Breast epithelium (tissue), 4 donors: ENCODE measurements at regions not wholly inside any gene's neighbourhood (a gene's known extent, or its start where the extent isn't known, plus 50 kb on each side); places are given as distances from the start of the nearest gene placed in this dataset.

Source experiments
- DNase-seq, 2 donors: peaks; one replicate each; pipeline ENCODE4 v3.0.0-alpha.2; 2019; ENCODE audit warnings: low spot score in 2 of 2
- H3K27ac ChIP-seq, 2 donors: fragments of 200-600 bp; sonication (generic) in 1 of 2; one replicate each; pipeline ENCODE4 v1.5.1; 2016 to 2019; ENCODE audit warnings: mild to moderate bottlenecking in 1 of 2
- H3K27me3 ChIP-seq, 2 donors: fragments of 200-600 bp; sonication (generic) in 1 of 2; one replicate each; pipeline versions ENCODE4 v1.5.1 to v1.6.0; 2017 to 2019; ENCODE audit warnings: control low read depth in 1 of 2, mild to moderate bottlenecking in 1 of 2
- H3K36me3 ChIP-seq: fragments of 200-600 bp; one replicate; pipeline ENCODE4 v1.5.1; 2019
- H3K4me1 ChIP-seq, 2 donors: fragments of 200-600 bp; sonication (generic); one replicate each; pipeline ENCODE4 v1.5.1; 2016 to 2019; ENCODE audit warnings: control low read depth in 1 of 2
- H3K4me3 ChIP-seq, 3 donors: fragments of 200-600 bp; sonication (generic); 1 replicate in 2 of 3; 2 replicates in 1 of 3; pipeline ENCODE4 v1.5.1; 2016 to 2019; ENCODE audit warnings: mild to moderate bottlenecking in 3 of 3, moderate library complexity in 2 of 3
- H3K9me3 ChIP-seq, 2 donors: fragments of 200-600 bp; sonication (generic) in 1 of 2; one replicate each; pipeline ENCODE4 v1.5.1; 2016 to 2019; ENCODE audit warnings: control low read depth in 1 of 2
- CTCF ChIP-seq, 3 donors: fragments of 450-650 bp; IDR thresholded peaks; one replicate each; pipeline ENCODE4 v1.5.1; 2016 to 2017; ENCODE audit warnings: antibody characterized with exemption in 3 of 3, mild to moderate bottlenecking in 3 of 3, moderate library complexity in 3 of 3
- POLR2A ChIP-seq: fragments of 450-650 bp; IDR thresholded peaks from one replicate; pipeline ENCODE4 v1.6.1; 2016; ENCODE audit warnings: antibody characterized with exemption, mild to moderate bottlenecking, moderate library complexity
- POLR2AphosphoS5 ChIP-seq, 3 donors: sonication (generic); formaldehyde crosslinking; IDR thresholded peaks; one replicate each; pipeline ENCODE4 v1.6.1; 2017; ENCODE audit warnings: antibody characterized with exemption in 3 of 3
- intact Hi-C: fragments of 100-400 bp; cut with DNase I; formaldehyde crosslinking; loops from one replicate; pipeline ENCODE4 v1.15.1; 2023; ENCODE audit warnings: low total_unique reads

- Histone ChIP-seq H3K4me1 (no peaks in the 10 kb centered on the region), H3K27me3 (no peaks in the 10 kb centered on the region), H3K36me3 (peaks cover 7% of the 10 kb centered on the region), H3K9me3 (peaks cover 7 to 29% of the 10 kb centered on the region in 2 donors), H3K27ac (no peak overlapping the region), H3K4me3 (no peak overlapping the region)
- no peak for TF ChIP-seq POLR2A
- no peak for TF ChIP-seq POLR2AphosphoS5 (IDR thresholded peaks at IDR 0.05)
- no peak for TF ChIP-seq CTCF (IDR thresholded peaks at IDR 0.05)
- DNase-seq: no peak
- intact Hi-C loops: no loop called here
These were observed 1635.5 kb downstream of the OTOL1 start for GRCh38 chr3:163132111-163132510.

- H3K36me3 ChIP-seq: peaks cover 7% of the 10 kb centered on the region
- H3K4me3 ChIP-seq: no peak overlapping the region
- no peaks in the 10 kb centered on the region for H3K4me1 ChIP-seq
- H3K9me3 ChIP-seq: peaks cover 15 to 40% of the 10 kb centered on the region in 2 donors
- intact Hi-C loops: no loop called here
- no peaks in the 10 kb centered on the region for H3K27me3 ChIP-seq
- DNase-seq: no peak
- no peak overlapping the region for H3K27ac ChIP-seq
- TF ChIP-seq POLR2AphosphoS5 (IDR thresholded peaks at IDR 0.05) (no peak), CTCF (IDR thresholded peaks at IDR 0.05) (no peak), POLR2A (no peak)
These were observed 1632.7 kb downstream of the OTOL1 start for GRCh38 chr3:163129287-163129686.

GRCh38 chr3:163126115-163126514 is 1629.5 kb downstream of the OTOL1 start:
- H3K27ac ChIP-seq: no peak overlapping the region
- H3K9me3 ChIP-seq: peaks cover 15 to 40% of the 10 kb centered on the region in 2 donors
- no peak overlapping the region for H3K4me3 ChIP-seq
- H3K36me3 ChIP-seq: no peaks in the 10 kb centered on the region
- H3K27me3 ChIP-seq: no peaks in the 10 kb centered on the region
- DNase-seq: no peak
- intact Hi-C loops: no loop called here
- TF ChIP-seq POLR2A (no peak), CTCF (IDR thresholded peaks at IDR 0.05) (no peak), POLR2AphosphoS5 (IDR thresholded peaks at IDR 0.05) (no peak)
- no peaks in the 10 kb centered on the region for H3K4me1 ChIP-seq
